ENCODE measurements at regions not wholly inside any gene's neighbourhood (a gene's known extent, or its start where the extent isn't known, plus 50 kb on each side); places are given as distances from the start of the nearest gene placed in this dataset.

GRCh38 chrX:96006281-96006680, 678.4 kb upstream of the DIAPH2 start:
- no peak for TF ChIP-seq CTCF (conservative IDR thresholded peaks at IDR 0.05)
- no peak for TF ChIP-seq ZFX (IDR thresholded peaks at IDR 0.05)

Measured in C4-2B (cell line).